Glomerular visceral epithelial cell (primary cell): ENCODE measurements at regions not wholly inside any gene's neighbourhood (a gene's known extent, or its start where the extent isn't known, plus 50 kb on each side); places are given as distances from the start of the nearest gene placed in this dataset.

ENCODE experiments used
- DNase-seq: peaks from one replicate; pipeline ENCODE4 v3.0.0-alpha.2; 2016; ENCODE audit errors: extremely low spot score

- no peak for DNase-seq
These were observed 102.4 kb downstream of the EFNB2 start for GRCh38 chr13:106433066-106433465.

DNA sequence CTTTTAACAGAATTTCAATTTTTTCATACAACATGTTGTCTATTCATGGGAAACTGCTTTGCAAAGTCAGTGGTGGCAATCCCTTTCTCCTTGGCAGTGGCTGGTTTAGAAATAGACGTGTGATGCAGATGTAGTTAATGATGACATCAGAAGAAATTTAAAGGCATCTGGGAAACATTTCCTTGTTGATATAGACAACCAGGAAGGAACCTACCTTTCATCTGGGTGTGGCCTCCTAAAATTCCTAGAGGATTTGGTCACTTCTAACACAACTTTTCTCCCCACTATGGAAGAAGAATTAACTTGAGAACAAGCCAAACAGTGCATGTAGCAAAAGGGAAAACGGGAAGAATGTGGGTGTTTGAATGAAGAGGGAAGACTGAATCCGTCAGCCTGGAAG, 102.8 kb downstream of the EFNB2 start:
- no peak for DNase-seq

DNA sequence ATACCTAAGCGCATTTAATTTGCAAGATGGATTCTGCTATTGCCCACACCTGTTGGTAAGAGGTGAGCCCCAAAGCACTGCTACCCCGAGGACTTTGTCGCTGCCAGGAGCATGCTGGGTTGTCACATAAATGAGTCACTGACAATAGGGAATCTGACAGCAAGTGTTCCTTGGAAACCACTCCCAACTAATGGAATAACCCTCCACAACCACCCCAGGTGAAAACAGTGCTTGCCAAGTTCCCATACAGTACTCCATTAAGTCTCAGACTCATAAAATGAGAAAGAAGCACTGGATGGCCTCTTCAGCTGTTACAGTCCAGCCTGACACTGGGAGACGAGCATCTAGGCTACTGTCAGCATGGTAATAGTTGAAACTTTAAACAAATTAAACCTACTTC, 108.6 kb downstream of the EFNB2 start:
- DNase-seq, result no peak

DNA sequence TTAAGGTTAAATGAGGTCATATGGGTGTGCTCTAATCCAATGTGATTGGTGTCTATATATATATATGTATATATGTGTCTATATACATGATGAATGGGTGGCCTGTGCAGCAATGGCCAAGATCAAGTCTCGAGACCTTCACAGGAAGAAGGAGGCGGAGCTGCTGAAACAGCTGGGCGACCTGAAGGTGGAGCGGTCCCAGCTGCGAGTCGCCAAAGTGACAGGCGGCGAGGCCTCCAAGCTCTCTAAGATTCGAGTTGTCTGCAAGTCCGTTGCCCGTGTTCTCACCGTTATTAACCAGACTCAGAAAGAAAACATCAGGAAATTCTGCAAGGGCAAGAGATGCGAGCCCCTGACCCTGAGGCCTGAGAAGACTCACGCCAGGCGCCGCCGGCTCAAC, 109.8 kb downstream of the EFNB2 start:
- no peak for DNase-seq

DNA sequence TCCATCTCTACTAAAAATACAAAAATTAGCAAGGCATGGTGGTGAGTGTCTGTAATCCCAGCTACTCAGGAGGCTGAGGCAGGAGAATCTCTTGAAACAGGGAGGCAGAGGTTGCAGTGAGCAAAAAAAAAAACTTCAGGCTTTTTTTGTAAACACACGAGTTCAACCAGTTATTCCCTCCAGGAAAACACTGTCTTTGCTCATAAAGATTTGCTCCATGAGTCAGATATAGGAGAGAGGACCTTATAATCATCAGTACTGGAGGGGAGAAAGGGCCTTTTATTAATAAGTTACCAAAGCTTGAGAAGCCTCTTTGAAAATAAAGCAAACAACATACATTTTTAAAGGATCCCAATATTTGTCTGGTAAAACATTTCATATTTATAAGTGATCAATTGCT, 110.7 kb downstream of the EFNB2 start:
- DNase-seq, result no peak

DNA sequence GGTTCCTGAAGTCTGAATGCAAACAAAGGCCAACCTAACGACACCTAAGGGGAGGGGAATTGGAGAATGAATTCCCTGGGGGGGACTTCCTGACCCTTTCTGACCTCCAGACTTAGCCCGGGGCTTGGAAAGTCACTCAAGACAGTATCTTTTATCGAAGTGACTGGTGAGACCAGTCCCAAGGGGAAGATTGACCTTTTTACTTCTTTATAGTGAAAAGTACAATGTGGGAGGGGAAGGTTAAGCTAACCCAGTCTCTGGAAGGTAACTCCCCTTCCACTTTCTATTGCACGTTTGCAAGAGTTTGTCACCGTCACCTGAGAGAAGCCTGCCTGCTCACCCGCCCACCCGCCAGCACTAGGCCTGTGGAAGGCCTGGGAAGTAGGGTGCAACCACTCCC, 111.9 kb downstream of the EFNB2 start:
- DNase-seq, result no peak

GRCh38 chr13:106418556-106418955, 116.9 kb downstream of the EFNB2 start:
- no peak for DNase-seq

DNA sequence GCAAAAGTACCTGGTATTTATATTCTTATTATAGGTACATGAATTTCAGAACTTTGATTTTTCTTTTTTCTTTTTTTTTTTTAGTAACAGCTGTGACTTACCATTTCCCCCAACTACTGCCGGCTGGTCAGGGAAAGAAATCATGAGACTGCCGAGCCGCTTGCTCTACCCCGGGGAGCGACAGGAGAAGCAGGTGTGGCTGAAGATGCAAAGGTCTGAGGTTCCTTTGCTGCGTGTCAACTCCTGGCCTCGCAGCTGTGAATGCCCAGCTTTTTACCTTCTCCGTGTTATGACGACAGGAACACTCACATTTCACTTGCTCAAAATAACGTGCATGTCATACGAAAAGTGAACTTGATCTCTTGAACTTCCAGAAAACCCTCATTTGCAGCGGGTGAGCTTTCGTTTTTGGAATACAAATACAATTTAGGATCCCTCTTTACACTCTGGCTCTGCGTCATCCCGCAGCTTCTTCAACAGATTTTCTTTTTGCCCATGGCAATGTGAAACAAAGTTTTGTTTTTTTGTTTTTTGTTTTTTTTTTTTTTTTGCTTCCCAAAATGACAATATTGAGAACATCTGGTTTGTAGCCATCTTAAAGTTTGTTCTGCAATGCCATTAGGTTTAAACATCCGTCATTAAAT, 117.9 kb downstream of the EFNB2 start:
- DNase-seq, result no peak

DNA sequence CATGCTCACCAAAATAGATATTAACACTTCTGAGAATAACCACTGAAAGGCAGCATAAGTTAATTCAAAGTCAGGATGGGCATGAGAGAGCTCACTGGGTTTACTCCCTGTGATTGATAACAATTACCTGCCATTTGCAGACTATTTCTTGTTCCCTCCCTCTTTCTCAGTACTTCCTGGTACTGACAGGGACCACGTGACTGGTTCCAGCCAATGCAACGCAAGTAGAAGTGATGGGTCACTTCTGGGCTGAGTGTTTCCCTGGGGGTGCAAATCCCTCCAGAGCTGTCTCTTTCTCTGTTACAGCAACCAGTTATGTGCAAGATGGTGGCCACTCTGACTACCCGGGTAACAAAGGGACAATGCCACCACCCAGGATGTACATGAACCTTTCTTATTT, 118.8 kb downstream of the EFNB2 start:
- DNase-seq, result no peak

- no peak for DNase-seq
These were observed 119.5 kb downstream of the EFNB2 start for GRCh38 chr13:106415971-106416370.

- DNase-seq, result no peak
These were observed 120.0 kb downstream of the EFNB2 start for GRCh38 chr13:106415442-106415841.

DNA sequence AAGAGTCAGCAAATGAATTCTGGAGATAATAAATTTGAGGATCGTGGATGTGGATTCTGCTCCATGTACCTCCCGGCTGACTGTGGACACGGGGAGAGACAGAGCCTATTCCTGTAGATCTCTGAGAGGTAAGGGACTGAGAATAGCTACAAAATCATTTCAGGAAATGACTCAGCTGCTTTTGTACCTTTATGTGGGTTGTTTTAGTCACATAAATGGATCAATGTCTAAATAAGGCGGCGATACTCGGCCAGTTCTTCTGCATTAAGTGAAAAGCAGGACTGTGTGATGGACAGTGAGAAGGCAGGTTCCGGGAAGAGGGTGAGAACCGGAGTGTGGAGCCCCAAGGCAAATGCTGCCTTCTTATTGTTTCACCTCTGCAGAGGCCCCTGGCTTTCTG, 128.1 kb downstream of the EFNB2 start:
- no peak for DNase-seq

DNA sequence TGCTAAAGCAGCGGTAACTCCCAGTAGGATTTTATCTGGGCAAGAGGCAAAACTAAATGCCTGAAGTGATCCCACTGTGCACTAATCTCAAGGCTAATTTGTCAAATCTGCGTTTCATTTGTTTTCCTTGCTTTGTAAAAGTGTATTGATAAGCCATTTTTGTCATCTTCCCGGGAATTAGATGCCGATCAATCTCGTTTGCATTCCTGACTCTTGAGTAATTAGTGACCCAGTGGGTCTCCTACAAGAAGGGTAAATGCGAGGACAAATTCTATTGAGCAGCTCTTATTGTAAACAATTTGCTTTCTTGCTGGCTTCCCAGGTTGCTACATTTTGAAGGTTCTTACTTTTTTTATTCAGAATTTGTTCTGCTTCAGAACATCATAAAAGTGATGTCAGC, 129.7 kb downstream of the EFNB2 start:
- no peak for DNase-seq

GRCh38 chr13:106403280-106403679, 132.2 kb downstream of the EFNB2 start:
- no peak for DNase-seq

DNA sequence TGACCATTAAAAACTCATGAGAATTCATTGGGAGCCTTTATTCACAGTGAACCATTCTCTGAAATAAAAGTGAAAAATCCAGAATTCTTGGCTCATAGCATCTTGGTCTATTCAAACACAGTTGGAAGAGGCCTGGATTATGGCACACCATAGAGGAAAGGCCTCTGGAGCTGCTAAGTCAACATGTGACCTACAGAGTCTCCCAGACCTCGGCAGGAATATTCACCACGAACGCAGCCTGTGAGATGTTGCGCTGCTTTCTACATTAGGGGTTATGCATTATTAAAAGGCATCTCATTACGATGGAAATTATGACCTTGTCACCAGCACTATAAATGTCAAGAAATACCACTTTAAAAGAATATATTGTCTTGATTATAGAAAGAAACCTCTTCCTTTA, 132.6 kb downstream of the EFNB2 start:
- no peak for DNase-seq

- no peak for DNase-seq
These were observed 134.4 kb downstream of the EFNB2 start for GRCh38 chr13:106401081-106401480.

DNA sequence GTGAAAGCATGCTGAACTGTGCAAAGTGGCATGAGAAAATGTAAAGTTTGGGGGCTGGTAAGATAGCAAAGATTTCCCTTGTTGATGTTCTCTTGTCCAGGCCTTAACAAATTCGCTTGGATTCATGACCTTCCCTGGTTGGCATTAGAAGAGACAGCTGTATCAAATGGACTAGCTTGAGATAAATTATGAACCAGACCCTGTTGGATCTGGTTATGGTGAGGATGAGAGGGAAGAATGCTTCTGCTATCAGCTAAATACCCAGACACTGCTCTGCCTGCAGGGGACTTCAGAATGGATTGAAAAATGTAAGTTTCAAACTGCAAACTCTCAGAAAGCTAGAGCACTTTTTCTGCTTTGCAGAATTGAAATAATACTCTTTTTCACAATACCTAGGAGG, 135.2 kb downstream of the EFNB2 start:
- no peak for DNase-seq

DNA sequence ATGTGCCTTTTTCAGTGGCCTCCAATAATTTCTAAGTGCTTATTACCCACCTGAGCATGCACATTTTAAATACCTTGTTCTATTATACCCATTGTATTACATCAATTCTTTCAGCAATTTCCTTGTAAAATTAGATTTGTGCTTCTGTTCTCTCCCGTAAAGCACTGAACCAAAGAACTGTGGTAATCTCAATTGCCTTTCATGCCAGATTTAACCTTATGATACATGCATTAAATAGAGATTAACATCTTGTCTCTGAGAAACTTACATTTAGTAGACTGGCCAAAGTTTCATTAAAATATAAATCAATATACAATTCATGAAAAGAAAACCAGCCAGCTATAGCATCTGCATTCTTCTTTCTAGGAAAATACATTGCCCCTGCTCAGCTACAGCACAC, 137.2 kb downstream of the EFNB2 start:
- no peak for DNase-seq

DNA sequence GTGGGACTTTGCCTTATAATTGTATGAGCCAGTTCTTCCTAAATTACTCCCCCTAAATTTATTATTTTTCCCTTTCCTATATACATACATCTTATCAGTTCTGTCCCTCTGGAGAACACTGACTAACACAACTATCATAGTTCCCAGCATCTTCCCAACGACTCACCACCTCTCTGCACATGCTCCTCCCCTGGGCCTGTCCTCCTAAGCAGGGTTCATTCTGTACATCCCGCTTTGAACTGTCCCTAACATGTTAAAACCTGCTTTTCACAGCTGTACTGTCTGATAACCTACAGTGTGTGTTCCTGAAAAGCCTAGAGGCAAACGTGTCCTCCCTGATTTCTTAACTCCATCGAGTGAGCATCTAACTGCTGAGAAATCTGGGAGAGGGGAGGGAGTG, 141.7 kb downstream of the EFNB2 start:
- peak; percentile 13 for DNase-seq

DNA sequence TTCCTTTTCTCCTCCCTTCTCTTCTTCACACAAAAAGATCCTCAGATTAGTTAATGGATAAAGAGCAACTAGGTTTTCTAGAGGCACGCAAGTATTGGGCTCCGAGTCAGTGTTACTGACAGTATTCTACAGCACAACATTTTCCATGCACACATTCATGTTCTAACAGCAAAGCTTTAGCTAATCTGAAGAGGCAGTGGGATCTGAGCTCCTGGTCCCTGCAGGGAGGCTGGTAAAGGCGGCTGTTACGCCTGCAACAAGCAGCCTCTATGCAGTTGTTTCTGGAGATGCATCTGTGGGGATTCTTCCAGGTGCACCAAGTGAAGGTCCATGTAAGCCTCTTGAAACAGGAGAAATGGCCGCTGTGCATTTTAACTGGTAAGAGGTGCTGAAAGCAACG, 143.8 kb downstream of the EFNB2 start:
- no peak for DNase-seq

GRCh38 chr13:106391271-106391670, 144.2 kb downstream of the EFNB2 start:
- no peak for DNase-seq

- DNase-seq, result no peak
These were observed 145.1 kb downstream of the EFNB2 start for GRCh38 chr13:106390367-106390766.

GRCh38 chr13:106385654-106386053, 149.8 kb downstream of the EFNB2 start:
- DNase-seq, result no peak

GRCh38 chr13:106384516-106384915, 150.9 kb downstream of the EFNB2 start:
- DNase-seq, result no peak

DNA sequence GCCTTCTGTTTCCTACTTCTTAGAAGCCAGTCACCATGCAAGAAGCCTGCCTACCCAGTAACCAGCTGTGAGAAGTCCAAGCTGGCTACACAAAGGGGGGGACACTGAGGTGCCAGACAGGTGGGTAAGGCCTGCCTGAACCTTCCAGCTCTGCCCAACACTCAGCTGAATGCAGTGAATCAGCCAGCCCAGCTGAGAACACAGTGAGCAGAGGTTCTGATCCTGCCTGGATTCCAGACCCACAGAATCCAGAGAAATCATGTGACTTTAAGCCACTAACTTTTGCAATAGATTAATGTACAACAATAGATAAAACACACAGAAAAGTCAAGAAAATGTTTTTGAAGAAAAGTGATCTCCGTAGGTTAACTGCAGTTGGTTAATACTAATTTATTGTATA, 151.7 kb downstream of the EFNB2 start:
- DNase-seq, result no peak
